ENCODE measurements at regions not wholly inside any gene's neighbourhood (a gene's known extent, or its start where the extent isn't known, plus 50 kb on each side); places are given as distances from the start of the nearest gene placed in this dataset.

DNA sequence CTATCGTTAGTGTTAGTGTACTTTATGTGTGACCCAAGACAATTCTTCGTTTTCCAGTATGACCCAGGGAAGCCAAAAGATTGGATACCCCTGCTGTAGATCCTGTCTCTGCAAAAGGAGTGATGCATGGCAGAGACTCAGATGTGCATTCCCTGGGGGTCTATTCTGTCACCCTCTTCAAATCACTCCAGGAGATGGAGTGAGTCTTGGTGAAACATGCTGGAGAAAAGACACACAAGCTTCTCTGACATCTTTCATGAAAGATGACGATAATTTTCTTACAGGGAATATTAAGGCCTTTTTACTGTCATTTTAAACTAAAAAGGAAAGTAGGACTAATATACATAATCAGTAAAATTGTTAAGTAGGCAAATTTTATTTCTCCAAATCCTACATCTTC is 437.9 kb upstream of the SOX5 start:
- H3K9me3 Mint-ChIP-seq: peaks cover 5 to 44% (median 11%) of the 10 kb centered on the region in 9 donors
- peaks cover 0 to 1% (median 0%) of the 10 kb centered on the region in 4 donors for H3K4me1 Mint-ChIP-seq
- H3K27ac Mint-ChIP-seq: no peak overlapping the region
- H3K36me3 Mint-ChIP-seq: no peaks in the 10 kb centered on the region
- POLR2A ChIA-PET: no interaction called here
- DNase-seq (no peak), ATAC-seq (no peak)
- H3K27me3 Mint-ChIP-seq: peaks cover 0 to 1% (median 0%) of the 10 kb centered on the region in 5 donors
- no peak overlapping the region for H3K4me3 Mint-ChIP-seq

DNA sequence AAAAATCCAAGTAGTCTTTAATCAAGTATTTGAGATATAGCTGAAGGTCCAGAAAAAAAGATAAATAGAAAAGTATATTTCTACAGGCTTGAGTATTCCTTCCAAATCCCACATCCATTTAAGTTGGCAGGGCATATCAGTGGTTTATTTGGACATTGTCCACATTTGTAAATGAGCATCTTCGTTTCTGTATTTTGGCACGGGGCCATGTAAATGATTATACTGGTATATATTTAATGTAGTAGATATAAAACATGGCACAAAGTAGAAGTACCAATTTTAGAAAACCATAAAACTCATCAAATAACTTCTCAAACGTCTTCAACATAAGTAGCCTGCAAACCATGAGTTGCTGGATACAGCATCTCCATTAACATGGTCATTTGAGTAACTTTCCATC is 437.4 kb upstream of the SOX5 start:
- H3K4me1 Mint-ChIP-seq: peaks cover 0 to 1% (median 0%) of the 10 kb centered on the region in 4 donors
- DNase-seq: no peak
- H3K27ac Mint-ChIP-seq: no peak overlapping the region

DNA sequence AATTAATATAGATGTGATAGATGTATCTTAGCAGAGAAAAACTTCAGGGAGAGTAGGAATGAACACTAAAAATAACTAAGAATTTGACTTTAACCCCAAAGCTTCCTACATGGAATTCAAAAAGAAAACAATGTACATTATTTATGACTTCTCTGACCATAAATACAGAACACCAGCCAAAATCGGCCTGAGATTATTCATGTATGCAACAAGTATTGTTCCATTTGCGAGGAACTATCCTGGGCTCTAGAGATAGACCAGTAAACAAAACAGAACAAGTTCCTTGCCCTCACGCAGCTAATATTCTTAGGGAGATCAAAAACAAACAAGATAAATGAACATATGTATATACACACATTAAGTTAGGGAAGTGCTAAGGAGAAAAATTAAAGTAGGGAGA is 432.3 kb upstream of the SOX5 start:
- peaks cover 0 to 8% (median 0%) of the 10 kb centered on the region in 4 donors for H3K4me1 Mint-ChIP-seq

More for the DNA sequence above, 437.4 kb upstream of the SOX5 start:
- ATAC-seq: no peak
- Mint-ChIP-seq H3K9me3 (peaks cover 3 to 44% (median 11%) of the 10 kb centered on the region in 9 donors), H3K27me3 (peaks cover 0 to under 1% (median 0%) of the 10 kb centered on the region in 5 donors), H3K4me3 (no peak overlapping the region), H3K36me3 (no peaks in the 10 kb centered on the region)
- POLR2A ChIA-PET: no interaction called here

DNA sequence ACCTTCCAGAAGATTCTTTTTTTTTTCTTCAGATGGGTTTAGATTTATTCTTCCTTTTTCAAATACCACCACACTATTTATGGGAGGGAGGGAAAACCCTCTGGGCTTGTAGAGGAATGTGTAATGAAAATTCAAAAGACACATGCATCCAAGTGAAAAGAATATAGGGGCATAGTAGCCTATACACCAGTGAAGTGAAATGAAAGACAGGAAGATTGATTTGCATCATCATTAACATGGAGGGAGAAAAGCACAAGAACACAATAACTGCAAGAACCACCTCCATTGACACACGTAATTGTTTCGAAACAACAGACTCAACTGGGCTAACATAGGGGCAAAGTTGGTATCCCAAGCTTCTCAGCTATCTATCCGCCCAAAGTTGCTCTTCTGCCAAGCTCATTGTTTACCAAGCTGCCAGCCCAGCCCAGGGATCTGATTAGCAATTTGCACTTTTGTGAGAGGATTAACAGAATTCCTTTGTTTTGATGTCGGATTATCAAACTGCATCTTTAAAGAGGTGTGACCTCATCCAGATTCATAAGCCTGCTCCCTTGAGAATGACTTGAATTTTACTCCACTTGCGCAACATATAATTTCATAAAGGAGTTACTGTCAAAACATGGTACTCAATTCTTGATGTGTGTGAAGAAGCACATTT is 430.5 kb upstream of the SOX5 start:
- H3K4me3 Mint-ChIP-seq: no peak overlapping the region
- no peak for ATAC-seq
- peaks cover 0 to 32% (median 5%) of the 10 kb centered on the region in 9 donors for H3K9me3 Mint-ChIP-seq
- POLR2A ChIA-PET: interaction anchor here (0.6 kb wide), 1 partner anchor 47 kb away, joined by 5 read pairs; no protein-coding TSS in a partner anchor
- peaks cover 0 to 8% (median 0%) of the 10 kb centered on the region in 4 donors for H3K4me1 Mint-ChIP-seq
- H3K27ac Mint-ChIP-seq: no peak overlapping the region
- no peaks in the 10 kb centered on the region for H3K36me3 Mint-ChIP-seq
- DNase-seq: no peak
- no peaks in the 10 kb centered on the region for H3K27me3 Mint-ChIP-seq

More for the DNA sequence above, 432.3 kb upstream of the SOX5 start:
- Mint-ChIP-seq H3K27me3 (no peaks in the 10 kb centered on the region), H3K4me3 (no peak overlapping the region), H3K9me3 (peaks cover 0 to 32% (median 5%) of the 10 kb centered on the region in 9 donors), H3K27ac (no peak overlapping the region), H3K36me3 (no peaks in the 10 kb centered on the region)
- DNase-seq (no peak), ATAC-seq (no peak)
- POLR2A ChIA-PET: no interaction called here

DNA sequence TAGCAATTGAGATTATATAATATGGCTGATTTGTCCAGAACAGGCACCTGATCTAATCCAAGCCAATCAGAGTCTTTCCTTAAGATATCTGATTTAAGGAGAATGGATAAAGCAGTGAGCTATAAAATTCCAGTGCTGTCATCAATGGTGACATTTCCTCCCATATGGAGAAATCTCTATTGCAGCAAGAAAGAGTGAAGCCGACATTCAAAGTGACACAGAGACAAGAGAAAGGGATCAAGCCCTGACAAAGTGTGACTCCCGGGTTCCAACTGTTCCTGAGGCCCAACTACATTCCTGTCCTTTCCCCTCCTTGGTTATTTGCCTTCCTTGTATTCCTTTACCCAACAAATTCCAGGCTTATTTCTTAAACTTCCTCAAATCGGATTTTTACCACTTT is 430.0 kb upstream of the SOX5 start:
- Mint-ChIP-seq H3K4me1 (peaks cover 0 to 8% (median 0%) of the 10 kb centered on the region in 4 donors), H3K27me3 (no peaks in the 10 kb centered on the region), H3K36me3 (no peaks in the 10 kb centered on the region), H3K27ac (no peak overlapping the region), H3K9me3 (peaks cover 0 to 32% (median 5%) of the 10 kb centered on the region in 9 donors), H3K4me3 (no peak overlapping the region)
- no peak for DNase-seq
- no peak for ATAC-seq
- POLR2A ChIA-PET: no interaction called here

DNA sequence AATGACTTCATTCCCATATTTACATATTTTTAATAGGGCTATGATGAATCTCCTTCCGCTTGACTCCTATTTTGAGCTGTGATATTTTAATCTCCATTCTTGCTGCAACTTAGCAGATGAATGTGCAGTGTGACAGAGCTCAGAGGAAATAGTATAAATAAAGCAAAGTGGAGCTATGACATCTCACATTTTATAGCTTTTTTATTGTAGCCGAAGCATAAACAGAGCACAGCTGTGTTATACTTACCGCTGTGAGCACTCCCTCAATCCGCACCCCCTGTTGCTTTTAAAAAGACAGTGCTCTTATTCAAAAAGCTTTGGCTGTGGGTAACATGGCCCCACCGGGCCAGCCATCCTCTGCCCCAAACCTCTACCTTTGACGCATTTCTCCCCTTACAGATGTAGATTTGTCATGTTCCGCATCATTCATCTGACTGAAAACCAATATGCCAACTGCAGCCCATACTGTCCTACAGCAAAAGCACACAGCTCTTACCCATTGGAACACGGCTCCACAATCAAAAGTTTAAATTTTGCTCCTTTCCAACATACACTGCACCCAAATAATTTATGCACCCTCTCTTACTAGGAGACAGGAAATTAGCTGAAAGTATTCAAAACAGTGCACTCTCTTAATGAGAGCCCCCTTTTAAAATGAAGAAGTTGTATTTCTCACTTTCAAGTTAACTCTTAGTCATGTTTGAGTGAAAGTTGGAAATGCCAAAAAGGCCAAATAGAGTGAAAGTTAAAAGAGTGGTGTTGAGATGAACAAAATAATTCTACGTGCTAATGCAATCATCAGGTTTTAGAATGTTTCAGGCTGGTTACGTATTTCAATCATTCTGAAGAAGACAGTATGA is 429.3 kb upstream of the SOX5 start:
- DNase-seq (no peak), ATAC-seq (no peak)
- POLR2A ChIA-PET: no interaction called here
- no peak overlapping the region for H3K27ac Mint-ChIP-seq
- no peaks in the 10 kb centered on the region for H3K27me3 Mint-ChIP-seq
- H3K4me3 Mint-ChIP-seq: no peak overlapping the region
- peaks cover 0 to 26% (median 5%) of the 10 kb centered on the region in 9 donors for H3K9me3 Mint-ChIP-seq
- H3K36me3 Mint-ChIP-seq: no peaks in the 10 kb centered on the region
- peaks cover 0 to 8% (median under 1%) of the 10 kb centered on the region in 4 donors for H3K4me1 Mint-ChIP-seq

DNA sequence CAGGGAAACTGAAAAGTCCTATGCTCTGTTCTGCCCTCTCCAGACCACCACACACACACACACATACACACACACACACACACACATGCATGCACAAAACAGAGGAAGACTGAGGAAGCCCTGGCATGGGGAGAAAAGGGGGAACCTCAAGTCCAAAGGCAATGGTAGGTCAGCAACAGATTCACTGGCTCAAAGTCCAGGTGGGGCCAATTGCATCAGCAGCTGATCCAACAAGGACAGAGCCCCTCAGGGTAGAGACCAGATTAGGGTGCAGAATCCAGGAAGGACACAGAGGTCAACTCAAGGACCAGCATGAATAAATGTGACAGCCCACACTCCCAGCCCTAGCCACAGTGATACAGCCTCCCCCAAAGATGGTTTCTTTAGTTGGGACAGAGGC is 425.0 kb upstream of the SOX5 start:
- no peak for ATAC-seq
- no peak overlapping the region for H3K27ac Mint-ChIP-seq

DNA sequence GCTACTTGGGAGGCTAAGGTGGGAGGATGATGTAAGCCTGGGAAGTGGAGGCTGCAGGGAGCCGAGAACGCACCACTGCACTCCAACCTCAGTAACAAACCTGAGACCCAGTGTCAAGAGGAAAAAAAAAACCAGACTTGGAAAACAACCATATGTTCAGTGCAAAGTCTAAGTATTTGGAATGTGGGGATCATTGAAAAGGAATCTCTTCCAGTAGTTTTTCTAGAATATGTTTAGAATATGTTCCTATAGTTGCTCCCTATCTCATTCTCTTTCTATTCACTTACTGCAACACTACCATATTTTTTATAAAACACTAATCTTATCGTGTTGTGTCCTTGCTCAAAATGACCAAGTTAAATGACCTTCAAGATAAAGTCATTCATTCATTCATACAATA is 423.5 kb upstream of the SOX5 start:
- H3K4me3 Mint-ChIP-seq: no peak overlapping the region
- H3K36me3 Mint-ChIP-seq: no peaks in the 10 kb centered on the region
- no peak overlapping the region for H3K27ac Mint-ChIP-seq
- ATAC-seq (no peak), DNase-seq (no peak)
- H3K4me1 Mint-ChIP-seq: peaks cover 0 to 2% (median 0%) of the 10 kb centered on the region in 4 donors
- no peaks in the 10 kb centered on the region for H3K27me3 Mint-ChIP-seq
- peaks cover 0 to 2% (median 0%) of the 10 kb centered on the region in 9 donors for H3K9me3 Mint-ChIP-seq
- POLR2A ChIA-PET: no interaction called here

More for the DNA sequence above, 425.0 kb upstream of the SOX5 start:
- DNase-seq: no peak
- Mint-ChIP-seq H3K4me1 (peaks cover 0 to 8% (median under 1%) of the 10 kb centered on the region in 4 donors), H3K27me3 (no peaks in the 10 kb centered on the region), H3K4me3 (no peak overlapping the region), H3K36me3 (no peaks in the 10 kb centered on the region), H3K9me3 (peaks cover 0 to 2% (median 0%) of the 10 kb centered on the region in 9 donors)
- POLR2A ChIA-PET: no interaction called here

DNA sequence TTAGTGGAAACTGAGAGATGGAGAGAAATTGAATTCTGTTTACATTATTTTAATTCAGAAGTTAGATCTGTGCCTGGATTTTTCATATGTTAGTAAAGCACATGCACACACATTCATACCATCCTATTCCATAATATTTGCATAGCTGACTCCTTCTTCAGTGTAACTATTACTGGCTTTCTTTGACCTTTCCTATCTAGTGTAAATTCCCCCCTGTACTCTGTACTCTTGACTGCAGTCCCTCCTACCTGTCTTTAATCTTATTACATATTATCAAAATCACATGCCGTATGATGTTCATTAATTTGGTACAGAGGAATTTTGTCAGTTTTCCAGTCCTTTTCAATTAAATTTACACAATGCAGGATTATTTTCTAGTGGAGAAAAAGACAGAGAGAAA is 417.0 kb upstream of the SOX5 start:
- no peaks in the 10 kb centered on the region for H3K27me3 Mint-ChIP-seq
- ATAC-seq: no peak
- no peaks in the 10 kb centered on the region for H3K4me1 Mint-ChIP-seq
- no peak for DNase-seq
- H3K27ac Mint-ChIP-seq: no peak overlapping the region
- no peaks in the 10 kb centered on the region for H3K36me3 Mint-ChIP-seq
- POLR2A ChIA-PET: no interaction called here
- H3K4me3 Mint-ChIP-seq: no peak overlapping the region
- H3K9me3 Mint-ChIP-seq: peaks cover 0 to 2% (median 0%) of the 10 kb centered on the region in 9 donors

DNA sequence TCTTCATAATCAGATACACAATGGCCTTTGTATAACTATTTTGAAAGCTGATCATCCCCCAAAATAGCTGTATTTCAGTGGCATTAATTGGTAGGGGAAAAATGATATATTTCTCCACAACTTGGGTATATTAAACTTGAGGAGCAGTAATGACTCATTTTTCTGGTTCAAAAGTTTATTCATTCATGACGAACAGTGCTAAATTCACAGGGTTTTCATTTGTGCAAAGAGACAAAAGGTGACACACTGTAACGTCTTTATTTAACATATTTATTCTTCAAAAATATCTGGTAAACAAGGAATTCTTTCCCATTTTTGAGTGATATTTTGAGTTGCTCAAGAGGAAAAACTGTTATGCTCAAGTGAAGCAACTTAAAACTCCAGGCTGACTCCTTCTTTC is 415.5 kb upstream of the SOX5 start:
- H3K4me3 Mint-ChIP-seq: no peak overlapping the region
- H3K36me3 Mint-ChIP-seq: no peaks in the 10 kb centered on the region
- no peak for ATAC-seq
- no peak overlapping the region for H3K27ac Mint-ChIP-seq
- H3K27me3 Mint-ChIP-seq: no peaks in the 10 kb centered on the region
- DNase-seq: no peak
- H3K4me1 Mint-ChIP-seq: no peaks in the 10 kb centered on the region
- POLR2A ChIA-PET: no interaction called here
- H3K9me3 Mint-ChIP-seq: no peaks in the 10 kb centered on the region

DNA sequence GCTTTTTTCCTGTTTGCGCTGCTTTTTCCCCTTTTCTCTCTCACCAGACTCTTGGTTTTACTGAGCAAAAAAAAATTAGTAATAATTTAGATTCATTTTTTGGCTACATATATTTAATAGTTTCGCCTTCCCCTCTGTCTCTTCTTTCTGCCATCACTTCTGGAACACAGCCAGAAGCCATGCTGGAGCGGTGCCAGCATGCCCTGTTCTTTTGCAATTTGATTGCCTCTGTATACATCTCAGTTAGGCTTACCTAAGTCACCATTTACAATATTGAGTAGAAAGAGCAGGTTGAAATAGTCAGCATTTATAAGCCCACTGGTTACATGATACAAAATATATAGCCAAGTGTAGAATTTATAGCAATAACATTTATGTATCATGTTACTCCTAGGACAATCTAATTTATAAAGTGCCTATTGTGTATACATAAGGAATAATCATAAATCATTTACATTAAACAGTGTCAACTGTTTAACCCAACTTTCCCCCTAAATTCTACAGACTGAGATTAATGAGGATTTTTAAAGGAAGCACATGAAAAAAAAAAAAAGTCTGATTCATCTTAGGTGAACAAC is 413.8 kb upstream of the SOX5 start:
- H3K27ac Mint-ChIP-seq: no peak overlapping the region
- H3K4me3 Mint-ChIP-seq: no peak overlapping the region
- no peaks in the 10 kb centered on the region for H3K4me1 Mint-ChIP-seq
- H3K9me3 Mint-ChIP-seq: no peaks in the 10 kb centered on the region
- no peaks in the 10 kb centered on the region for H3K27me3 Mint-ChIP-seq
- DNase-seq (no peak), ATAC-seq (no peak)
- H3K36me3 Mint-ChIP-seq: no peaks in the 10 kb centered on the region
- POLR2A ChIA-PET: no interaction called here

DNA sequence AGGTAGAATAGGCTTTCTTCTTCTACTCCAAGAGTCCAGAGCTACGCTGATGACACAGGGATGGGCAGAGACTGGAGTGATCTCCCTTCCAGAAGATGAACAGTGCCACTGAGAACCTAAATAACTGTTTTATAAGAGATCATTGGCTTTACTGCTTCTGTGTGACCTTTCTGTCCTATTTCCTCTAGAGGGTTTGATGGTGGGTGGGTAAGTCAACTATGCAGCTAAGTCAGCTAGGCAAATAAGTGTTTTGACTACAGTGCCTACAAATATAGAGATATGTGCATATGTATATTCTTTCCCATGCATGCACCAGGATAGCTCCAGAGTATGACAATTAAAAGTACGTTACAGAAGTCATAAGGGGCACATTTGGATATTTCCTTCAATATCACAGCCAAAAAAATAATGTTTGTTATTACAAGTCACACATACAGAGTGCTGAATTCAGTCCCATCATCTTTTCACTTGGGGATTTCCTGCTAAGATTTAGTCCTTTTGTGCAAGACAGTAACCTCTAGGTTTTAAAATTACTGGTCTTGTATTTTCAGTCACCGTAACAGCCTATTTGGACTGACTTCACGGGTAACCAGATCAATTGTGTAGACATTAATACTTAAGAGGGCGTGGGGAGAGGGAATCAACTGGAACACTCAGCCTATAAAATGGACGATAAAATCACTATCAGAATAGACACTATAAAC is 412.6 kb upstream of the SOX5 start:
- Mint-ChIP-seq H3K4me3 (no peak overlapping the region), H3K27me3 (no peaks in the 10 kb centered on the region), H3K9me3 (peaks cover 0 to 2% (median 0%) of the 10 kb centered on the region in 9 donors), H3K27ac (no peak overlapping the region), H3K36me3 (no peaks in the 10 kb centered on the region), H3K4me1 (no peaks in the 10 kb centered on the region)
- POLR2A ChIA-PET: no interaction called here
- ATAC-seq (no peak), DNase-seq (no peak)

DNA sequence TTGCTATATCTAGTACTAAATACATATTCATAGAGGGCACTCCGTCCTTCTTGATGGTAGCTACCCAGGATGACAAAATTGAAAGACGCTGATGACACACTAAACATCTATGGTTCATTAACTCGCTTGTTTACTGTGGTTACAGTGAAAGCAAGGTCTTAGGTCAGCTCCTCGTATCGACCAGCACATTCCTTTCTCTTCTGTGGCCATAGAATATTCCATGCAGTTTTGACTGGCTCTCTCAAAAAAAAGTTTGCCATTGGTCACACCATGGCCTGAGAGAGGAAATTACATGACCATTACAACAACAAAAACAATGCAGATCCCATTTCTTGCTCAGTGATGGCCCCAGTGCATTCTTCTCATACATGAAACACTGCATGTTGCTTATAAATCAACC is 411.4 kb upstream of the SOX5 start:
- POLR2A ChIA-PET: no interaction called here
- DNase-seq (no peak), ATAC-seq (no peak)
- H3K4me1 Mint-ChIP-seq: no peaks in the 10 kb centered on the region
- no peaks in the 10 kb centered on the region for H3K27me3 Mint-ChIP-seq
- peaks cover 0 to 2% (median 0%) of the 10 kb centered on the region in 9 donors for H3K9me3 Mint-ChIP-seq
- H3K27ac Mint-ChIP-seq: no peak overlapping the region
- no peak overlapping the region for H3K4me3 Mint-ChIP-seq
- no peaks in the 10 kb centered on the region for H3K36me3 Mint-ChIP-seq
